ENCODE measurements at regions not wholly inside any gene's neighbourhood (a gene's known extent, or its start where the extent isn't known, plus 50 kb on each side); places are given as distances from the start of the nearest gene placed in this dataset.

DNA sequence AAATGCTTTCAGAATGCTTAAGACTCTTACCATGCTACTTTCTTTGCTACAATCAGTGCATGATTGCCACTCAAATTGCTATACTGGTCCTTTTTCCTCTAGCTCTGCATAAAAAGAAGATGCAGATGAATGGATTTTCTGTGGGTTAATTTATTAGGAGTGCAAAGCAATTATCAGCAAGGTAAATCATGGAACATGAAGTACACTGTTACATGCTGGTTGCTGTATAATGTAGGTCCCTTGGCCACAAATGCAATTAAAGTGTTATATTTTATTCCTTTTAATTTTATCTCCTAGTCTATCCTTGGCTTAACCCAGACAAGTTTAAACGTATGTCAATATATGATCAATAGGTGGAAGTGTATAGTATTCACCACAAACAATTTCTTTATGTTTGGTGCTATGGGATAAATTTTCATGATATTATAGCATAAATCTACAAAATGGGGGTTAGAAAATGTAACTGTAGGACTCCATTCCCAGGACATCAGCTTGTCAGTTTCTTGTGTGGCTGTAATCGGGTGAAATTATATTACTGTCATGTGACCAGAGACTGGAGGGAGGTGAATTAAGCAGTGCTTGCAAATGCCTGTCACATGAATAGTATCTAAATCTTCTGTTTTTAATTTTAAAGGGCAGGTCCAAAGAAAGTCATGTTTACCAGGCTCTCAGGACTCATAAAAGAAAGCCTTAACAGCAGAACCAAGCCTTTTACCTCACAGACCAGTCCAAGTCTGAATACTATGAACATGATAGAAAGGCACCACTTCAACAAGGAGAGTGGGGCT lies 176.9 kb upstream of the ID4 start:
- H3K27ac ChIP-seq = no peak overlapping the region
- TF ChIP-seq, protein P1, sequence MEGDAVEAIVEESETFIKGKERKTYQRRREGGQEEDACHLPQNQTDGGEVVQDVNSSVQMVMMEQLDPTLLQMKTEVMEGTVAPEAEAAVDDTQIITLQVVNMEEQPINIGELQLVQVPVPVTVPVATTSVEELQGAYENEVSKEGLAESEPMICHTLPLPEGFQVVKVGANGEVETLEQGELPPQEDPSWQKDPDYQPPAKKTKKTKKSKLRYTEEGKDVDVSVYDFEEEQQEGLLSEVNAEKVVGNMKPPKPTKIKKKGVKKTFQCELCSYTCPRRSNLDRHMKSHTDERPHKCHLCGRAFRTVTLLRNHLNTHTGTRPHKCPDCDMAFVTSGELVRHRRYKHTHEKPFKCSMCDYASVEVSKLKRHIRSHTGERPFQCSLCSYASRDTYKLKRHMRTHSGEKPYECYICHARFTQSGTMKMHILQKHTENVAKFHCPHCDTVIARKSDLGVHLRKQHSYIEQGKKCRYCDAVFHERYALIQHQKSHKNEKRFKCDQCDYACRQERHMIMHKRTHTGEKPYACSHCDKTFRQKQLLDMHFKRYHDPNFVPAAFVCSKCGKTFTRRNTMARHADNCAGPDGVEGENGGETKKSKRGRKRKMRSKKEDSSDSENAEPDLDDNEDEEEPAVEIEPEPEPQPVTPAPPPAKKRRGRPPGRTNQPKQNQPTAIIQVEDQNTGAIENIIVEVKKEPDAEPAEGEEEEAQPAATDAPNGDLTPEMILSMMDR (conservative IDR thresholded peaks at IDR 0.05) = no peak

DNA sequence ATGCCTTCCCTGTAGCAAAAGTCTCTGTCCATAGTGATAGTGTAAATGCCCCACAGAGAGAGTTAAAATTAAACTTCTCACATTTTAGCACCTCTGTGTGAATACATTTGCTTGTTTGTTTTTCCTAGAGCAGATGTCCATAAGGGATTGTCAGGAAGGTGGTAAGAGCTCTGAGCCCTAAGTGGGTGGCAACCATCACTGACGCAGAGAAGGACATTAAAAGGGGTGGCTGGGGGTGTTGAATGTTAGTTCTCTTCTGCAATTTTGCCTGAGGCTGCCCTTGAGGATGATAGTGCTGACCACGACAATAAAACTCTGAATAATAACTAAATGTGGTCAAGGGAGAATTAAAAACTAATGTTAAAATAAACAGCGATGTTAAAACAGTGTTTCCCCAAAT lies 174.3 kb upstream of the ID4 start:
- no peak overlapping the region for H3K27ac ChIP-seq
- TF ChIP-seq, protein P1 (conservative IDR thresholded peaks at IDR 0.05) = no peak

DNA sequence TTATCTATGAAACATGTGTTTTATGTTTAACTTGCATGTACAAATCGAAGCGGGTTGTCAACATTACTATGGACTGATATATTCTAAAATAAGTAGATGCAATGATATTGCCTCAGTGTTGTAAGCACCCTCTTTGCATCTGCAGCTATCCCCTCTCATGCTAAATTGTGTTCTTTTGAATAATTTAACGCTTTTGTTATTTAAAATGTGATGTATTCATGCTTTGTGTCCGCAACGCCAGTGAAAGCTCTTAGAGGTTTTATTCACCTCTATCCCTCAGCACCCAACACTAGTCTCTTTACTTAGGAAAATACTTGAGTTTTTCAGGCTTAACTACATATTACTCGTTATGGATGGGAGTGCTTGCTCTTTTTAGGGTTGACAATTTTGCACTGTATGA lies 173.7 kb upstream of the ID4 start:
- TF ChIP-seq, protein P1 (conservative IDR thresholded peaks at IDR 0.05) = no peak

DNA sequence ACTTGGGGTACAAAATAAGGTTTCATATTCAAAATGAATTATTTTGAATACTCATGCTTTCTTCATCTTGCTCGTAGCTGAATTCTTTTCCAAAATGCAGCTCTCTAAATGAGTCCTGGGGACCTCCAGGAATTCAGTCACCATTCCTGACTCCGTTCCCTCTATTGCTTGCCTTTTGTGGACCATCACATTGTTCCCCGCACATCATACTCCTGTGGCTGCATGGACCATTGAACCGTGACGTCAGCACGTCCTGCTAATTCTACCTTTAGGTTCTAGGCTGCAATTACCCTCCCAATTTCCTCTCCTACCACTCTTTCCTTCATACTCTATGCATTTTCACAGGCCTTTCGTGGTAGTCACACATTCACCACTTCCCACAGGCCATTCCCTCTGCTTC lies 173.1 kb upstream of the ID4 start:
- no peak overlapping the region for H3K27ac ChIP-seq
- TF ChIP-seq, protein P1 (conservative IDR thresholded peaks at IDR 0.05) = no peak

More for the DNA sequence above, 173.7 kb upstream of the ID4 start:
- no peak overlapping the region for H3K27ac ChIP-seq

DNA sequence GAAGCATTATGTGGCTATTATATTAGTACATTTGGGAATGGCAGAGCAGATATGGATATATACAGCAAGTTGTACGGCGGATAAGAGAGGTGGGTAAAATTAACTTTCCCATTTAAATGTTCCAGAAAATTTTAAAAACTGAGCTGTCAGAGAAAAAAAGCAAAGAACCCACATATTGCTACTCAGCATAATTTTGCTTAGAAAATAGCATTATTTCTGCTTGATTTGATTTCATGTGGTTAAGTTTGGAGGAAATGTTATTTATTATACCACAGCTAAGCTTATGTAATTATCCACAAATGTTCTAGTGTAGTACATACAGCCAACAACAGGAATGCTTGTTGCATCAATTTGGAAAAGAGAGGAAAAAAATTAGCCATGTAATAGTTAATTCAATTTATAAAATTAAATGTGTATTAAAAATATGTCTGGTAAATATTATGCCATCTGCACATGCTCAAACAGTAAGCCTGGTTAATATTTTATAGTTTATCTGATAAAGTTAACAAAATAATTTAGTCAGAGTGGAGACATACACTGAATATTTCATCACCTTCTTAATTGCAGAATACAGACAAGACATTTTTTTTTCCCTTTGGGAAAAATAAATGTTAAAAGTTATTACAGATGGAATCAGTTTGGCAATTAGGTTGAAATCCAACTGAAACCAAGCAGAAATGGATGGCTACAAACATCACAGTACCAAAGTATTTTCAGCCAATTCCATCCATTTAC lies 172.1 kb upstream of the ID4 start:
- H3K27ac ChIP-seq = no peak overlapping the region
- TF ChIP-seq, protein P1 (conservative IDR thresholded peaks at IDR 0.05) = no peak

DNA sequence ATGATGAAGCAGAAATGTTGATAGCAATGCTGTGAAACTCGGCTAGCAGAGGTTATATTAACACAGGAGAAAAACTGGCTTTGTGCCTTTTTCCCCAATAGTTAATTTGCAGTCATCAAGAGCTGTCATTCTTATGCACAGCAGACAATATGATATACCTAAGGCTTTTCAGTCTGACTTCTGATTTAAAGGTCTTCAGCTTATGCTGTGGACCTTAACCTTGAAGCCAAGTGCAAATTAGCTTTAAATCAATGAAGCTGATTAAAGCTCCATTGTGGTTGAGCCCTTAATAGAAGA lies 171.6 kb upstream of the ID4 start:
- no peak overlapping the region for H3K27ac ChIP-seq

DNA sequence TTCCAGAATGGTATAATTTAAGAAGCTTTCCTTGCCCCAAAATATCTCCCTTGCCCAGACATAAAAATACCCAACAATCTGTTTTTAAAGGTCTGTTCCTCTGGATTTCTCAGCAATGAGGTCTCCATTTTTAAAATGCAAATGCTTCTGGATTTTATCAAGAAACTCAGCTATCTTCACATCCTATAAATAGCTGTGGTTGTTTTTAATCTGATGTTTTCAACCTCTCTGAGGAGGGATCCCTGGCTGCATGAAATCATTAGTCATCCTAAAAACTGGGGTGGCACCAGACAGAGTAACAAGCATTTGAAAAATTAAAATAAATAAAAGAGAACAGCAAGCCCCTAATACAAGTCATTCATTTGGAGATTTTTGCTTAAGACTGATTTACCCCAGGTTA lies 168.5 kb upstream of the ID4 start:
- TF ChIP-seq, protein P1 (conservative IDR thresholded peaks at IDR 0.05) = no peak
- H3K27ac ChIP-seq = no peak overlapping the region

More for the DNA sequence above, 171.6 kb upstream of the ID4 start:
- TF ChIP-seq, protein P1 (conservative IDR thresholded peaks at IDR 0.05) = no peak
